GM19455 (cell line): ENCODE measurements at regions not wholly inside any gene's neighbourhood (a gene's known extent, or its start where the extent isn't known, plus 50 kb on each side); places are given as distances from the start of the nearest gene placed in this dataset.
"Not testable (repeated sequence)": the region's sequence is repeated elsewhere in the genome, so short reads cannot be mapped to it uniquely, and the experiment has no call there.

Source experiments
- ATAC-seq: cut with Tn5 transposase; IDR thresholded peaks from one replicate; pipeline ENCODE4 v1.9.1; 2021; ENCODE audit not compliant: unreplicated experiment

DNA sequence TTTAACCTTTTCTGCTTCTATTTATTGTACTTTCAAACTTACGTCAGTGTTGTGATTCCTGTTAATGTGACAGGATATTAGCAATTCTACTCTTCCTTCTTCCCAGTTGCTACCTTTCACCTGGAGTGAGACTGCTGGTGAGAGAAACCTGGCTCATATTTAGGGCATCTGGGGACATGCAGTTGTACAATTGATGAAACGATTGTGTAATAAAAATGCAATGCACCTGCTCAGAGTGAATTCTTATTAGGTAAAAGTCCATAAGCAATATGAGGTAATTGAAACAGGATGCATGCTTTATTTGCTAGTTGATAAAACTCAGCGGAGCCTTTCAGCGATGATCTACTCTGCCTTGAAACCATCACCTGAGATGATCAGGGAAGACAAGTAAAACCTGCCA lies 116.1 kb upstream of the FBXO33 start:
- no peak for ATAC-seq

DNA sequence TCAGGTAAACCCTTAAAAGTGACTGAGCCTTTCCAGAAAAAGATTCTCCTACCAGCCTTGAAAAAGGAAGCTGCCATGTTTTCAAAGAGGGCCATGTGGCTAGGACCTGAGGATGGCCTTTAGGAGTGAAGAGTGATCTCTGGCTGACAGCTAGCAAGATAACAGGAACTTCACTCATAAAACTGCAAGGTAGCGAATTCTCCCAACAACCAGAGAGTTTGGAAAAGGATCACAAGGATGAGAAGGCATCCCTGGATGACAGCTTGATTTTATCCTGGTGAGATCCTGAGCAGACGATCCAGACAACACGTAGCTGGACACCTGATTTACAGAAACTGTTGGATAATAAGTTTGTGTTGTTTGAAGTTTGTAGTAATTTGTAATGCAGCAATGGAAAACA lies 115.6 kb upstream of the FBXO33 start:
- no peak for ATAC-seq

DNA sequence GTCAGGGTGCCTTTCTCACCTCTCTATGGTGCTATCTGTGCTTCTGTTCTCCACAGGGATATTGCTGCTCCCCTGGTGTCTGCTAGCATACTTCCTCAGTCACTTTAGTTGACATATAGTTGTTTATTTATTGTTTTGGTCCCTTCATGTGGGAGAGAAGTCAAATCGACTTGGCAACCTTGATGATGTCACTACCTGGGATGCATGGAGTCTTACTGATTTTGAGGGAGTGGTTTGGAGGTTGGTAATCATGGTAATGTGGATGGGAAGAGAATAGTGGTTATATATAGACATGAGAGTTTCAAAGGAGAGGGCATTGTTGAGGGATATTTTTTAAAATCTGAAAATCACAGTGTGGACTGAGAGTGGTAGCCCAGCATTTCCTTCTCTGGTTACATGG lies 73.6 kb upstream of the FBXO33 start:
- ATAC-seq, result no peak

DNA sequence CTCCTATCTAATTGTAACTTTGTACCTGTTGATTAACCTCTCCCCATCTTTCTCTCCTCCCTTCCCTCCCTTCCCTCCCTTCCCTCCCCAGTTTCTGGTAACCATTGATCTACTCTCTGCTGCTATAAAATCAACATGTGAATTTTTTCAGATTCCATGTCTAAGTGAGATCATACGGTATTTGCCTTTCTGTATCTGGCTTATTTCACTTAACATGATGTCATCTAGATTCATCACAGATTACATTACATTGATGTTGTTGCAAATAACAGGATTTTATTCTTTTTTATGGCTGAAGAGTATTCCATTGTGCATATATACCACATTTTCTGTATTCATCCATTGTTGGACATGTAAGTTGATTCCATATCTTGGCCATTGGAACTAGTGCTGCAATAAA lies 68.0 kb upstream of the FBXO33 start:
- ATAC-seq, result no peak

DNA sequence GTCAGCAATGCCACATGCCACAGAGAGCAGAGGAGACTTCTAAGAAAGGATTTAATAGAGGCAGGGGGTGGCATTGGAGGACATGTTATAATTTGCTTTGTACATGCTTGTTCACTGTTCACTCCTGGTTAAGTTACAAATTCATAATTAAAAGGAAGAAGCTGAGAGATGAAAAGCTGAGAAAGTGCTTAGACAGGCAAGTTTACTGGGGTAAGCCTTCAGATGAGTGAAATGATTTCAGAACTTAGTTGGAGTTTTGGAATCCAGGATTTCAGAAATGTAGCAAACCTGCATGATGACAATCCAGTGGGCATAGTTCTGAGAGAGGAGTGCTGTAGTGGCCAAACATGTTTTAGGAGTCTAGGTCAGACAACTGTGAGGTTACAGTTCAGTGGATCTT lies 67.3 kb upstream of the FBXO33 start:
- no peak for ATAC-seq

DNA sequence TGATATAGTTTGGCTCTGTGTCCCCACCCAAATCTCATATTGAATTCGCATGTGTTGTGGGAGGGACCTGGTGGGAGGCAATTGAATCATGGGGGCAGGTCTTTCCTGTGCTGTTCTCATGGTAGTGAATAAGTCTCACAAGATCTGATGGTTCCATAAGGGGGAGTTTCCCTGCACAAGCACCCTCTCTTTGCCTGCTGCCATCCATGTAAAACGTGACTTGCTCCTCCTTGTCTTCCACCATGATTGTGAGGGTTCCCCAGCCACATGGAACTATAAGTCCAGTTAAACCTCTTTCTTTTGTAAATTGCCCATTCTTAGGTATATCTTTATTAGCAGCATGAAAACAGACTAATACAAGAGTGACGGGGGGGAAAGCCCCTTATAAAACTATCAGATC lies 65.4 kb upstream of the FBXO33 start:
- not testable (repeated sequence) for ATAC-seq

DNA sequence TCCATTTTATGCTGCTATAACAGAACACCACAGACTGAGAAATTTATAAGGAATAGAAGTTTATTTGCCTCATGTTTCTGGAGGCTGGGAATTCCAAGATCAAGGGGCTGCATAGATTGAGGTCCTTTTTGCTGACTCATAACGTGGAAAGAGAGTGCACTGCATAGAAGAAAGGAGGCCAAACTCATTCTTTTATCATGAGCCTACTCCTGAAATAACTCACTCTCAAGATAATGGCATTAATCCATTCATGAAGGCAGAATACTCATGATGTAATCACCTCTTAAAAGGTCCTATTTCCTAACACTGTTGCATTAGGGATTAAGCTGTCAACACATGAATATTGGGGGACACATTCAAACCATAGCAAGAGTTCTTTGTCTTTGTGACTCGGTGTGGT lies 60.0 kb upstream of the FBXO33 start:
- ATAC-seq, result no peak

DNA sequence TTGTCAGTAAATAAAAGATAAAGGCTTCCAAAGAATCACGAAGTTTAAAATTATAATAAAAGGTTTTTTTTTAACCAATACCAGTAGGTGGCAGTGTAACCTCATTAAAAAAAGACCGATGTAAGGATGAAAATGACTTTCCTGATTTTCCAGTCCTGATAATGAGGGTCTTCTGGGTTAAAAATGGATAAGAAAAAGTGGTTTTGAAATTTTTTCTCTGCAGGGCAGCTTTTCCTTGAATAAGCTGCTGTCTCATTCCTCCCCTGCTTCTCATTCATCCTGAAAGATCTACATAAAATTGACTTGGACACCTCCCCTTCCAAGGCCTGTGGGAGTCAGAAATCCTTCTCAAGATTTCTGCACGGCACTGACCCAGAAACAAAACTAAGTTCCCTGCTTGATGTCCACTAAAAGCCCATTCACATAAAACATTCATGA lies 58.9 kb upstream of the FBXO33 start:
- ATAC-seq, result no peak

DNA sequence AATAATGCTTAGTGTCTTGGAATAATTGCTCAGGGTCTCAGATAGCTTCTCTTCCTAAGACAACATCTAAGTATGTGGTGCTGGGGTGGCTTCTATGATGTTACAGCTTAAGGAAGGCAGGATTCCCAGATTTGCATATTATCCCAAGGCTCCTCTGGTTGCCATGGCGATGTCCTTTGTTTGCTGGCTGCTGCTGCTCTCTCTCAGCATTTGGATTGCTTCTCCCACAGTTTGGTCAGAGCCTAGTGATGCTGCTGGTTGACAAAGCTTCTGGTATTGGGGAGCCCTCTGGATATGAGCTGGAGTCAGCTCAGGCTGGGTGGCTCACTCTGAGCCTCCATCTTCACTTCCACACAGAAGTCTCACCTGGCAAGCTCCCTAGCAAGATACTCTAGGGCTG lies 56.4 kb upstream of the FBXO33 start:
- ATAC-seq, result no peak

DNA sequence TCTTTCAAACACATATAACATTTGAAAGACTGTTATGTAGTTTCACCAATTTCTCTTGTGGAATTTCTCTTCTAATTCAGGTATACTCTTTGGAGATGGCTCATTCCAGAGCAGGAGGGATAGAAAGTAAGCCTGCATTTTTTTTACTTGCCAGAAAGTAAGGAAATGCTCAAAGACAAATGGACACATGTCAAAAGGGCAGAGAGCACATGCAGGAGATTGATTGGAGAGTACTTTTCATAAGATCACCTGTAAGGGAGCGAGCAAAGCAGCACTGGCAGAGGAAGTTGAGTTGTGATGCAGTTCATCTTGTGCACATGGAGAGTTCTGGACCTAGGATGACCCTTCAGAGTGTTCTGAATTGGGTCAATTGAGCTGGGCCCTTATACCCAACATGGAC lies 51.4 kb upstream of the FBXO33 start:
- ATAC-seq, result no peak
